HL-60 (cell line): ENCODE measurements at regions not wholly inside any gene's neighbourhood (a gene's known extent, or its start where the extent isn't known, plus 50 kb on each side); places are given as distances from the start of the nearest gene placed in this dataset. TPM values are rescaled to one million over a fixed set of nuclear protein-coding genes. Genes with fewer than 3 reads are reported as not detected.

Experiments used
- DNase-seq, 2 experiments: peaks; one replicate each; pipeline ENCODE4 v3.0.0-alpha.2; 2010 to 2020; ENCODE audit warnings: low read depth in 1 of 2, low spot score in 1 of 2
- H3K27ac ChIP-seq: fragments of 250-450 bp; sonication (Bioruptor Pico); replicated peaks from 2 replicates; pipeline ENCODE4 v1.5.1; 2020; ENCODE audit warnings: mild to moderate bottlenecking, moderate library complexity
- H3K27me3 ChIP-seq: fragments of 250-450 bp; sonication (Bioruptor Pico); 2 replicates; pipeline ENCODE4 v1.5.1; 2021; ENCODE audit warnings: mild to moderate bottlenecking, moderate library complexity; ENCODE audit not compliant: insufficient read depth, poor library complexity, severe bottlenecking
- H3K4me3 ChIP-seq: replicated peaks from 2 replicates; pipeline ENCODE4 v1.5.1; 2011; ENCODE audit warnings: mild to moderate bottlenecking, control low read depth, low read length; ENCODE audit not compliant: insufficient read depth
- CTCF ChIP-seq: IDR thresholded peaks from one replicate; pipeline ENCODE4 v1.5.1; 2011; ENCODE audit warnings: low read length, control low read depth, inconsistent platforms; ENCODE audit not compliant: insufficient read depth
- POLR2AphosphoS5 ChIP-seq: IDR thresholded peaks from 2 replicates; pipeline ENCODE4 v1.6.1; 2012; ENCODE audit warnings: low read depth
- SPI1 ChIP-seq: IDR thresholded peaks from 2 replicates; pipeline ENCODE4 v1.6.1; 2012; ENCODE audit warnings: low read depth, mild to moderate bottlenecking, borderline replicate concordance
- microRNA-seq: library from miRNA; unstranded; fragments of <30 nt; microRNA quantifications from one replicate; pipeline ENCODE4, GENCODE V29; 2018
- TF ChIP-seq, protein P1 (sequence below): IDR thresholded peaks from 2 replicates; pipeline ENCODE4 v1.6.1; 2012; ENCODE audit warnings: low read depth; ENCODE audit not compliant: insufficient replicate concordance

GRCh38 chr20:25749649-25750048, 53.0 kb upstream of the ZNF337 start:
- TF ChIP-seq, protein P1, sequence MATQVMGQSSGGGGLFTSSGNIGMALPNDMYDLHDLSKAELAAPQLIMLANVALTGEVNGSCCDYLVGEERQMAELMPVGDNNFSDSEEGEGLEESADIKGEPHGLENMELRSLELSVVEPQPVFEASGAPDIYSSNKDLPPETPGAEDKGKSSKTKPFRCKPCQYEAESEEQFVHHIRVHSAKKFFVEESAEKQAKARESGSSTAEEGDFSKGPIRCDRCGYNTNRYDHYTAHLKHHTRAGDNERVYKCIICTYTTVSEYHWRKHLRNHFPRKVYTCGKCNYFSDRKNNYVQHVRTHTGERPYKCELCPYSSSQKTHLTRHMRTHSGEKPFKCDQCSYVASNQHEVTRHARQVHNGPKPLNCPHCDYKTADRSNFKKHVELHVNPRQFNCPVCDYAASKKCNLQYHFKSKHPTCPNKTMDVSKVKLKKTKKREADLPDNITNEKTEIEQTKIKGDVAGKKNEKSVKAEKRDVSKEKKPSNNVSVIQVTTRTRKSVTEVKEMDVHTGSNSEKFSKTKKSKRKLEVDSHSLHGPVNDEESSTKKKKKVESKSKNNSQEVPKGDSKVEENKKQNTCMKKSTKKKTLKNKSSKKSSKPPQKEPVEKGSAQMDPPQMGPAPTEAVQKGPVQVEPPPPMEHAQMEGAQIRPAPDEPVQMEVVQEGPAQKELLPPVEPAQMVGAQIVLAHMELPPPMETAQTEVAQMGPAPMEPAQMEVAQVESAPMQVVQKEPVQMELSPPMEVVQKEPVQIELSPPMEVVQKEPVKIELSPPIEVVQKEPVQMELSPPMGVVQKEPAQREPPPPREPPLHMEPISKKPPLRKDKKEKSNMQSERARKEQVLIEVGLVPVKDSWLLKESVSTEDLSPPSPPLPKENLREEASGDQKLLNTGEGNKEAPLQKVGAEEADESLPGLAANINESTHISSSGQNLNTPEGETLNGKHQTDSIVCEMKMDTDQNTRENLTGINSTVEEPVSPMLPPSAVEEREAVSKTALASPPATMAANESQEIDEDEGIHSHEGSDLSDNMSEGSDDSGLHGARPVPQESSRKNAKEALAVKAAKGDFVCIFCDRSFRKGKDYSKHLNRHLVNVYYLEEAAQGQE = no peak
- TF ChIP-seq SPI1 (no peak), POLR2AphosphoS5 (no peak), CTCF (no peak)
- no peak for DNase-seq
- no peak overlapping the region for H3K27ac ChIP-seq

More at GRCh38 chr20:25749649-25750048, 53.0 kb upstream of the ZNF337 start:
- H3K4me3 ChIP-seq = no peak overlapping the region
- H3K27me3 ChIP-seq = no peaks in the 10 kb centered on the region

Small RNA genes lying in the stretch of these regions (microRNA-seq; reads per million reads assigned to microRNA genes)
- gene MIR663A = not detected
